D341Med (cell line): ENCODE measurements at regions not wholly inside any gene's neighbourhood (a gene's known extent, or its start where the extent isn't known, plus 50 kb on each side); places are given as distances from the start of the nearest gene placed in this dataset.
"Not testable (repeated sequence)": the region's sequence is repeated elsewhere in the genome, so short reads cannot be mapped to it uniquely, and the experiment has no call there.

Source experiments
- DNase-seq: peaks from one replicate; pipeline ENCODE4 v3.0.0; 2012; ENCODE audit warnings: low spot score

GRCh38 chr5:67934976-67935375 is 280.6 kb upstream of the PIK3R1 start:
- no peak for DNase-seq

DNA sequence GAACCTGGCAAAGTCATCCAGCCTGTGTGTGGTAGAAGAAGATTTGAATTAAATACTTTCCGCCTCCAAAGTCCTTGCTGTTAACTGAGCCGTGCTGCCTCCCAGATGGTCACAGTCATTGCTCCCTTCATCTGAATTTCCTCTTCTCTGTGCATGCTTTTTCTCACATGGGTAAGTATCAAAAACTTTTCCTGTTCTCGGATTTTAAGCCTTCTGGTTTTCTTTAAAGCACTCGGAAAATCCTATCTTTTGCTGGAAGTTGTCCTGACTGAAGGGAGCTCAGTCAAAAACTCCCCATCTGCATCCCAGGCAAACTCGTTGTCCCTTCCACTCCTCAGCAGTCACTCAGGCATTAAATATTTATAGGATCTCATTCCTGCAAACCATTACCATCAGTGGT is 290.0 kb upstream of the PIK3R1 start:
- no peak for DNase-seq

- DNase-seq = no peak
These were observed 294.5 kb upstream of the PIK3R1 start for GRCh38 chr5:67921004-67921601.

DNA sequence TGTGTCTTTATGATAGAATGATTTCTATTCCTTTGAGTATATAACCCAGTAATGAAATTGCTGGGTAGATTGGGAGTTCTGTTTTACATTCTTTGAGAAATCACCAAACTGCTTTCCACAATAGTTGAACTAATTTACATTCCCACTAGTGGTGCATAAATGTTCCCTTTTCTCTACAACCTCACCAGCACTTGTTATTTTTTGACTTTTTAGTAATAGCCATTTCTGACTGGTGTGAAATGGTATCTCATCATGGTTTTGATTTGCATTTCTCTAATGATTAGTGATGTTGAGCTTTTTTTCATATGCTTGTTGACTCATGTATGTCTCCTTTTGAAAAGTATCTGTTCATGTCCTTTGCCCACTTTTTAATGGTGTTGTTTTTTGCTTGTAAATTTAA is 296.0 kb upstream of the PIK3R1 start:
- not testable (repeated sequence) for DNase-seq

- DNase-seq = no peak
These were observed 298.0 kb upstream of the PIK3R1 start for GRCh38 chr5:67917561-67917960.

DNA sequence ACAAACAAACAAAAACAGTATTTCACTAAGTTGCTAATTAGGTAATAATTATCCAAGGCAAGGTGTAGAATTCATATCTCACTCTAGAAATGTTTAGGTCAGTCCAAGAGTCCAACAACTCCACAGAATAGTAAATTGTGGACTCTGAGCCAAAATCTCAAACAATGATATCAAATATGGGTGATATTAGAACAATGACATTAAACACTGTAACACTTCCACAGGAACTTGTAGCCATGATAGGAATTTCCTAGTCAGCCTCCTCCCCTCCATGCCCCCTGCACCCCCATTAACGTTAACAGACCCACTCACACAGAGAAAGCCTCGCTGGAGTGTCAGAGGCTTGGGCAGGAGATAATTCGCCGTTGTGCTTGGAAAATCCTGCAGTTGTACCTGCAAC is 305.0 kb upstream of the PIK3R1 start:
- no peak for DNase-seq

DNA sequence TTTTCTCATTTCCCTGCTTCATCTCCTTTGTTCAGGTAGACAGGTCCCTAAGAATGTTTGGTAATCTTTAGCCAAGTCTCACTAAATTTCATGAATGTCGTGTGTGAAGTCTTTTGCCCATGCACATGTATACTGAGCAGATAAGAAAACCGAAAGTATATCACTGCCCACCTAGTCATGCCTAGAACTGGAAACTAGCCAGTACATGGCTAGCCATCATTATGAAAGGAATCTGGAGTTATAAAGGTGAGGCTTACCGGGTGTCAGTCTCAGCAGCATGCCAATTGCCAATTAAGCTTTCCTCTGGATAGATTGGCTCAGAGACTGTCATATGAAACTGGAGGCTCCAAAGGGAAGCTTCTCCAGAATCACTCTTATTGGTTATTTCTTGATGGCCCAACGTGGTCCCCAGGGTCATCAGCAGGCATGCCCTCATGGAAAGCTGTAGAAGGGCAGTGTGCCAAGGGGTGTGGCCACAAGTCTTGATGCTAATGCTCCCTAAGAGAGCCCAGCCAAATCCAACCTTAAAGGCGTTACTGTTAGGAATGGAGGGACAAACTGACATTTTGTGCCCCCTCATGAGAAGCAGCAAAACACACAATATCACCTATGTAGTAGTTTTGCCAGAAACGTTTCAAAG is 307.3 kb upstream of the PIK3R1 start:
- no peak for DNase-seq

DNA sequence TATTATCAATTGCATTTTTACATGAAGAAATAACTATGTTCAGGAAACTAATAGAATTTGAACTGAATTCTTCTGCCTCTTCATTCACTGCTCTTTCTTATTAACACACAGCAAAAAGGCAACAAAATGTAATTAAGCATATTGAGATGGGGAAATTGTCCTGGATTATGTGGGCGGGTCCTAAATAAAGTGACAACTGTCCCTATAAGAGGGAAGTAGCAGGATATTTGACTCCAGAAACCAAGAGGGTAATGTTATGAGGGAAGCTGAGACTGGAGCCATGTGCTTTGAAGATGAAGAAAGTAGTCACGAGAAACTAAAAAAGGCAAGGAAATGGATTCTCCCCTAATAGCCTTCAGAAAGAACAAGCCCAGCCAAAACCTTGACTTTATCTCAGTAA is 311.2 kb upstream of the PIK3R1 start:
- DNase-seq = no peak

DNA sequence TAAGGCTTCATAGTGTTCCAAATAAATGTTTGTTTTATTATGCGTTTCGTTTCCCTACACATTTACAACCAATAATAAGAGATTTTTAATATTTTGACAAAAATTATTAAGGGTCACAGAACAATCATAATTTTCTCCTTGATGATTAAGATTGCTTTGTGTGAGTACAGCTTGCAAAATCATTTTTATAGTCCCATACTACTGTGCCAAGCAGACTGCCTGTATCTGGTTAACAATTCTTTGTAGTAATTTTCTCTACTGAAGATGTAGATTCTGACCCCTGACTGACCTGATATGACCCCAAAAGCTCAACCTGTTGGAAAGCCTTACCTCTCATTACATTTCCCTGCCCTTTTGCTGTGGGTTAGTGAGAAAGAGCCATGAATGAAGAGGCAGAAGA is 311.9 kb upstream of the PIK3R1 start:
- no peak for DNase-seq

GRCh38 chr5:67903121-67903520 is 312.4 kb upstream of the PIK3R1 start:
- DNase-seq = no peak

DNA sequence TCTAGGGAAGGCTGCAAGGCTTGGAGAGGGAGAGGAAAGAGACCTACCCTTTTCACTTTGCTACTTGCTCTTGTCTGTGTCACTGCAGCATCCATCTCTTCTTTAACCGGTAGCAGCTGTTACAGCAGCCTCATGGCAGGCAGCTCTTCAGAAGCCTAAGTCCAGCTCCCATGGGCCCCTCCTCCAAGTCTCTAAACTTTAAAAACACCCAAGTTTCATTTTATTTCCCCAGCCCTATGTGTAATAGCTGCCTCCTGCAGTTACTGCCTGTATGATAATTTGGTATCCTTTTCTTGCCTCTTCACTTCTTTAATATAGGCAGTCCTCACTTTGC is 313.1 kb upstream of the PIK3R1 start:
- no peak for DNase-seq

- DNase-seq = no peak
These were observed 313.6 kb upstream of the PIK3R1 start for GRCh38 chr5:67901814-67902496.

DNA sequence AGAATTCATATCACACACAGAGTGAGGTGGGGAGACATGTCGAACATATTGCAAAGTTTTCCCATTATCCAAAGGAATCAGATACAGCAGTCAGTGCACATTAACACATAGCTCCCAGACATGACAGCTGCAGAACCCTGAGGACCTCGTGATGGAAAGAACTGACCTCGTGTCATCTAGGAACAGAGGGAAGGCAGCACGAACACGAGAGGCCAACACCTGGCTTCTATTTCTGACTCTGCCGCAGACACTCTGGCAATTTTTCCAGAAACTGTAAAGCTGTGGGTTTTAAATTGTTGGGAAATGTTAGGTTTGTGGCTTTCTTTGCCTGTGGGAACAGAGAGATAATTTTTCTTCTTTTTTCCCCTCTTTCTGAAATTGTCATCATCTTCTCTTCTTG is 315.0 kb upstream of the PIK3R1 start:
- no peak for DNase-seq

GRCh38 chr5:67897980-67898379 is 317.6 kb upstream of the PIK3R1 start:
- DNase-seq = no peak

GRCh38 chr5:67897431-67897830 is 318.1 kb upstream of the PIK3R1 start:
- no peak for DNase-seq

GRCh38 chr5:67896930-67897313 is 318.6 kb upstream of the PIK3R1 start:
- no peak for DNase-seq

- no peak for DNase-seq
These were observed 319.1 kb upstream of the PIK3R1 start for GRCh38 chr5:67896311-67896929.

DNA sequence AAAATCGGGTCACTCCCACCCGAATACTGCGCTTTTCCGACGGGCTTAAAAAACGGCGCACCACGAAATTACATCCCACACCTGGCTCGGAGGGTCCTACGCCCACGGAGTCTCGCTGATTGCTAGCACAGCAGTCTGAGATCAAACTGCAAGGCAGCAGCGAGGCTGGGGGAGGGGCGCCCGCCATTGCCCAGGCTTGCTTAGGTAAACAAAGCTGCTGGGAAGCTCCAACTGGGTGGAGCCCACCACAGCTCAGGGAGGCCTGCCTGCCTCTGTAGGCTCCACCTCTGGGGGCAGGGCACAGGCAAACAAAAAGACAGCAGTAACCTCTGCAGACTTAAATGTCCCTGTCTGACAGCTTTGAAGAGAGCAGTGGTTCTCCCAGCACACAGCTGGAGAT is 325.7 kb upstream of the PIK3R1 start:
- DNase-seq = not testable (repeated sequence)

- no peak for DNase-seq
These were observed 327.8 kb upstream of the PIK3R1 start for GRCh38 chr5:67887748-67888161.

DNA sequence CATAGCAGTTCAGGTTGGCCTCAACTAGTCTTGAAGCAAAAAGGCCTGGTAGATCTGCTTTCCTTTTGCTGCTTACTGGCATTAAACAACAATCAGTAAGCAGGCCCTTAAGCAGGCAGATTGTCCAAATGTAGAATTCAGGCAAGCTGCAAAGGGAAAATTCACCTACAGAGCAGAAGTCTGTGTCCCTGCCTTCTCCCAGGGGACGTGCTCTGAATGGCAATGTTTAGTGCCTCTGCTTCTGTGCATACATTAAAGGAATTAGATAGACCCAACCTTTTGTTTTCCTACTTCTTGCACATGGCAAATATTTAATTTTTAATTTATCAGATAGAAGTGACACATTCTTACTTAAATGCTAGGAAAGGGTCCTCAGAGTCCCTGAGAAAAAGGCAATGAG is 328.8 kb upstream of the PIK3R1 start:
- no peak for DNase-seq

DNA sequence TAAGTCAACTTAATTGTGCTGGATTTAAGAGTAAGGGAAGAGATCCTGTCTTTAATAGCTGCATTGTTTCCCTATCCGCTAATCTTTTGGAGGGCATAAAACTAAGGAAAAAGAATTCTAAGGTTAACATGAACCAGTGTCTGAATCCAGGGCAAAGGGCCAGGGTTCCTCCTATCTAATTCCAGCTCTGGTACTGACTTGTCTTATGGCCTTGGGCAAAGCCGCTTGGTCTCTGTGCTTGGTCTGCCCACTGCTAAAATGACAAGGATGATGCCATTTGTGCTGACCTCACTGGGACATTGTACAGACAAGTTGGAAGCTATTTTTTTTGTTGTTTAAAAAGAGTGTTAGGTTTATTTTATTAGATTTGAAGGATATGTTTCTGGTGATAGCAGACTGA is 334.7 kb upstream of the PIK3R1 start:
- no peak for DNase-seq

DNA sequence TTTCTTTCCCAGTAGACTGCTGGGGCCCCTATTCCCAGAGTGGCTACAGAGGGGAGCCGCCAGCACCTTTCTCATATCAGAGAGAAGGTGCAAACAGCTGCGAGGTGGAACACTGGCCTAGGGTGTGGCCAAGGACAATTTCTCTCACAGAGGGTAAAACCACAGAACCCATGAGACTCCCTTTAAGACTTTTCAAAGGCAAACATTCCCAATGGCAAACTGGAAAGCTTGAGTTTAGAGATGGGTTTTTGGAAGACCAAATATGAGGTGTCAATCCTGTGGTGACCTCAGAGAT is 335.1 kb upstream of the PIK3R1 start:
- DNase-seq = no peak

GRCh38 chr5:67879620-67880510 is 335.7 kb upstream of the PIK3R1 start:
- no peak for DNase-seq
